Heart right ventricle (tissue), 16 donors: ENCODE measurements at regions not wholly inside any gene's neighbourhood (a gene's known extent, or its start where the extent isn't known, plus 50 kb on each side); places are given as distances from the start of the nearest gene placed in this dataset.

Source experiments
- ATAC-seq, 8 donors: fragments of 200-7000 bp; cut with Tn5 transposase; one replicate each; pipeline ENCODE4 v1.9.1; 2020; ENCODE audit warnings: mild to moderate bottlenecking in 8 of 8, moderate library complexity in 8 of 8, moderate number of reproducible peaks in 1 of 8
- DNase-seq, 2 donors: peaks; one replicate each; pipeline ENCODE4 v3.0.0-alpha.2; 2020
- H3K27ac ChIP-seq, 10 donors: fragments of 200-600 bp; sonication (generic) in 2 of 10; one replicate each; pipeline versions ENCODE4 v1.5.0 to v1.8.0; 2020 to 2022; ENCODE audit warnings: mild to moderate bottlenecking in 3 of 10
- H3K27me3 ChIP-seq, 7 donors: fragments of 200-600 bp; one replicate each; pipeline ENCODE4 v1.8.0; 2021 to 2022; ENCODE audit warnings: mild to moderate bottlenecking in 2 of 7
- H3K36me3 ChIP-seq, 9 donors: fragments of 200-600 bp; sonication (generic) in 1 of 9; one replicate each; pipeline versions ENCODE4 v1.5.0 to v1.8.0; 2020 to 2022; ENCODE audit warnings: mild to moderate bottlenecking in 2 of 9
- H3K4me1 ChIP-seq, 9 donors: fragments of 200-600 bp; sonication (generic) in 1 of 9; one replicate each; pipeline versions ENCODE4 v1.5.0 to v1.8.0; 2020 to 2022; ENCODE audit warnings: mild to moderate bottlenecking in 4 of 9
- H3K4me3 ChIP-seq, 10 donors: fragments of 200-600 bp; sonication (generic) in 2 of 10; one replicate each; pipeline versions ENCODE4 v1.5.0 to v1.8.0; 2020 to 2022; ENCODE audit warnings: mild to moderate bottlenecking in 7 of 10, moderate library complexity in 2 of 10
- H3K9me3 ChIP-seq, 11 donors: fragments of 200-600 bp in 10 of 11; sonication (generic) in 2 of 11; one replicate each; pipeline versions ENCODE4 v1.5.0 to v1.8.0; 2013 to 2022; ENCODE audit warnings: mild to moderate bottlenecking in 2 of 11, control low read depth in 1 of 11, moderate library complexity in 1 of 11
- CTCF ChIP-seq, 9 donors: fragments of 200-600 bp; sonication (generic) in 2 of 9; IDR thresholded peaks; one replicate each; pipeline versions ENCODE4 v1.5.0 to v1.8.0; 2021 to 2022; ENCODE audit warnings: antibody characterized with exemption in 9 of 9, mild to moderate bottlenecking in 5 of 9, moderate library complexity in 1 of 9
- WGBS, 2 donors: extraction: QIAGEN DNeasy Blood & Tissue Kit; methylation state at CpG; one replicate each; pipeline ENCODE4 v1.1.7; 2013; ENCODE audit warnings: inconsistent platforms in 1 of 2; 5-methylcytosine and 5-hydroxymethylcytosine counted together
- intact Hi-C, 10 donors: fragments of 100-400 bp; cut with DNase I; formaldehyde crosslinking; loops; one replicate each; pipeline versions ENCODE4 v1.11.1 to v1.14.2; 2022
- donor health status: Arrhythmogenic right ventricular cardiomyopathy.
- donor health status: ischemic (EF 13 %, LVEDD 7.1; RV severe dilation, severe dysfunction).
- donor health status: healthy with polysubstance abuse.
- donor health status: DM: no; HTN: yes; CAD: no.
- donor health status: DM: no; HTN: no; CAD: no.
- donor health status: ischemic (EF 25% LVEDD 6.9; RV normal size, moderate dysfunction).
- donor health status: ischemic (EF 25% LVEDD 5.7; RV mildly dilated, moderate dysfunction).
- donor health status: healthy.
- donor health status: DM: yes; HTN: yes; CAD: no.
- donor health status: Ischemic cardiomyopathy.
- donor health status: ischemic (EF 35%, LVEDD 5.7; RV mildly dilated, moderate dysfunction).
- donor health status: nonischemic (EF 11% LVEDD 7.7; RV severe dilation, severe dysfunction).
- donor health status: DM: yes; HTN: yes; CAD: no.
- donor health status: PGD.
- donor health status: ischemic (EF 29% LVEDD 5.4; RV normal size, mild dysfunction).
- donor health status: nonischemic (EF 23%, LVEDD 6.1; RV moderate dilation, normal function).

- DNase-seq (no peak), ATAC-seq (no peak)
- Histone ChIP-seq H3K27me3 (no peaks in the 10 kb centered on the region), H3K27ac (no peak overlapping the region), H3K4me1 (no peaks in the 10 kb centered on the region), H3K9me3 (no peaks in the 10 kb centered on the region), H3K36me3 (no peaks in the 10 kb centered on the region), H3K4me3 (no peak overlapping the region)
- no peak for TF ChIP-seq CTCF (IDR thresholded peaks at IDR 0.05)
- intact Hi-C loops = no loop called here
- 81 to 84% methylated on average over 12 of the region's 12 CpGs for WGBS, 2 donors
Measured at GRCh38 chr18:67788310-67789164, 272.0 kb upstream of the DSEL start.

- intact Hi-C loops = no loop called here
- ATAC-seq = no peak
- no peak overlapping the region for H3K27ac ChIP-seq
- no peaks in the 10 kb centered on the region for H3K4me1 ChIP-seq
- no peaks in the 10 kb centered on the region for H3K9me3 ChIP-seq
- no peak for DNase-seq
- WGBS, 2 donors = 85 to 93% methylated on average over 1 of the region's 1 CpG
- no peak overlapping the region for H3K4me3 ChIP-seq
- H3K27me3 ChIP-seq = no peaks in the 10 kb centered on the region
- H3K36me3 ChIP-seq = no peaks in the 10 kb centered on the region
- TF ChIP-seq CTCF (IDR thresholded peaks at IDR 0.05) = no peak
Measured at GRCh38 chr18:67783196-67783946, 266.9 kb upstream of the DSEL start.

- H3K36me3 ChIP-seq = no peaks in the 10 kb centered on the region
- ATAC-seq (no peak), DNase-seq (no peak)
- no peaks in the 10 kb centered on the region for H3K4me1 ChIP-seq
- no peak overlapping the region for H3K4me3 ChIP-seq
- no peaks in the 10 kb centered on the region for H3K27me3 ChIP-seq
- no peak for TF ChIP-seq CTCF (IDR thresholded peaks at IDR 0.05)
- intact Hi-C loops = no loop called here
- no peak overlapping the region for H3K27ac ChIP-seq
- 64 to 73% methylated on average over 3 of the region's 3 CpGs for WGBS, 2 donors
- H3K9me3 ChIP-seq = no peaks in the 10 kb centered on the region
Measured at GRCh38 chr18:67778016-67778415, 261.5 kb upstream of the DSEL start.

- 57 to 67% methylated on average over 3 of the region's 3 CpGs for WGBS, 2 donors
- Histone ChIP-seq H3K36me3 (no peaks in the 10 kb centered on the region), H3K9me3 (no peaks in the 10 kb centered on the region), H3K4me3 (no peak overlapping the region), H3K27ac (no peak overlapping the region), H3K4me1 (no peaks in the 10 kb centered on the region), H3K27me3 (no peaks in the 10 kb centered on the region)
- no peak for ATAC-seq
- intact Hi-C loops = no loop called here
- no peak for DNase-seq
- TF ChIP-seq CTCF (IDR thresholded peaks at IDR 0.05) = no peak
Measured at GRCh38 chr18:67776929-67777328, 260.4 kb upstream of the DSEL start.
